ENCODE measurements at regions not wholly inside any gene's neighbourhood (a gene's known extent, or its start where the extent isn't known, plus 50 kb on each side); places are given as distances from the start of the nearest gene placed in this dataset.
"Not testable (repeated sequence)": the region's sequence is repeated elsewhere in the genome, so short reads cannot be mapped to it uniquely, and the experiment has no call there.

- DNase-seq (ENCODE audit: low read depth in 2 of 2), result no peak
Measured at GRCh38 chr2:176569574-176569973, 300.3 kb downstream of the MTX2 start.

- DNase-seq (ENCODE audit: low read depth in 2 of 2), result no peak
Measured at GRCh38 chr2:176573612-176574483, 304.6 kb downstream of the MTX2 start.

- no peak for DNase-seq (ENCODE audit: low read depth in 2 of 2)
Measured at GRCh38 chr2:176574484-176575236, 305.4 kb downstream of the MTX2 start.

GRCh38 chr2:176575237-176575744 lies 306.0 kb downstream of the MTX2 start:
- DNase-seq (ENCODE audit: low read depth in 2 of 2), result no peak

GRCh38 chr2:176577054-176577453 lies 307.8 kb downstream of the MTX2 start:
- DNase-seq (ENCODE audit: low read depth in 2 of 2), result no peak

- not testable (repeated sequence) for DNase-seq (ENCODE audit: low read depth in 2 of 2)
Measured at GRCh38 chr2:176578292-176578691, 309.1 kb downstream of the MTX2 start.

GRCh38 chr2:176579608-176580007 lies 310.4 kb downstream of the MTX2 start:
- DNase-seq (ENCODE audit: low read depth in 2 of 2), result no peak

- no peak for DNase-seq (ENCODE audit: low read depth in 2 of 2)
Measured at GRCh38 chr2:176581557-176582165, 312.4 kb downstream of the MTX2 start.

- DNase-seq (ENCODE audit: low read depth in 2 of 2), result no peak
Measured at GRCh38 chr2:176582176-176582575, 312.9 kb downstream of the MTX2 start.

- no peak for DNase-seq (ENCODE audit: low read depth in 2 of 2)
Measured at GRCh38 chr2:176582990-176583481, 313.8 kb downstream of the MTX2 start.

- DNase-seq (ENCODE audit: low read depth in 2 of 2), result no peak
Measured at GRCh38 chr2:176583607-176584006, 314.4 kb downstream of the MTX2 start.

GRCh38 chr2:176584333-176584732 lies 315.1 kb downstream of the MTX2 start:
- DNase-seq (ENCODE audit: low read depth in 2 of 2), result no peak

- no peak for DNase-seq (ENCODE audit: low read depth in 2 of 2)
Measured at GRCh38 chr2:176585291-176585690, 316.0 kb downstream of the MTX2 start.

- no peak for DNase-seq (ENCODE audit: low read depth in 2 of 2)
Measured at GRCh38 chr2:176585791-176586190, 316.5 kb downstream of the MTX2 start.

- DNase-seq (ENCODE audit: low read depth in 2 of 2), result no peak
Measured at GRCh38 chr2:176589287-176589686, 320.0 kb downstream of the MTX2 start.

GRCh38 chr2:176589825-176590440 lies 320.7 kb downstream of the MTX2 start:
- DNase-seq (ENCODE audit: low read depth in 2 of 2), result no peak

GRCh38 chr2:176592216-176592615 lies 323.0 kb downstream of the MTX2 start:
- no peak for DNase-seq (ENCODE audit: low read depth in 2 of 2)

- DNase-seq (ENCODE audit: low read depth in 2 of 2), result no peak
Measured at GRCh38 chr2:176595986-176596385, 326.7 kb downstream of the MTX2 start.

GRCh38 chr2:176597916-176598315 lies 328.7 kb downstream of the MTX2 start:
- DNase-seq (ENCODE audit: low read depth in 2 of 2), result no peak

- DNase-seq (ENCODE audit: low read depth in 2 of 2), result no peak
Measured at GRCh38 chr2:176598351-176598750, 329.1 kb downstream of the MTX2 start.

GRCh38 chr2:176599796-176600485 lies 330.7 kb downstream of the MTX2 start:
- no peak for DNase-seq (ENCODE audit: low read depth in 2 of 2)
